ENCODE measurements at regions not wholly inside any gene's neighbourhood (a gene's known extent, or its start where the extent isn't known, plus 50 kb on each side); places are given as distances from the start of the nearest gene placed in this dataset.
"Not testable (repeated sequence)": the region's sequence is repeated elsewhere in the genome, so short reads cannot be mapped to it uniquely, and the experiment has no call there.

GRCh38 chr11:95641495-95641894, 148.1 kb downstream of the FAM76B start:
- no peak for DNase-seq

GRCh38 chr11:95638501-95638900, 151.1 kb downstream of the FAM76B start:
- DNase-seq = no peak

GRCh38 chr11:95625164-95625900, 164.2 kb downstream of the FAM76B start:
- no peak for DNase-seq

GRCh38 chr11:95616256-95616804, 173.3 kb downstream of the FAM76B start:
- no peak for DNase-seq

- DNase-seq = no peak
Measured at GRCh38 chr11:95611827-95612226, 177.8 kb downstream of the FAM76B start.

GRCh38 chr11:95610185-95610584, 179.4 kb downstream of the FAM76B start:
- not testable (repeated sequence) for DNase-seq

GRCh38 chr11:95608093-95608492, 181.5 kb downstream of the FAM76B start:
- DNase-seq = no peak

- no peak for DNase-seq
Measured at GRCh38 chr11:95606824-95607223, 182.8 kb downstream of the FAM76B start.

- no peak for DNase-seq
Measured at GRCh38 chr11:95605271-95605940, 184.2 kb downstream of the FAM76B start.

- DNase-seq = no peak
Measured at GRCh38 chr11:95599959-95600586, 189.5 kb downstream of the FAM76B start.

GRCh38 chr11:95595973-95596489, 193.6 kb downstream of the FAM76B start:
- DNase-seq = no peak

- no peak for DNase-seq
Measured at GRCh38 chr11:95595541-95595940, 194.0 kb downstream of the FAM76B start.

GRCh38 chr11:95593111-95593510, 196.5 kb downstream of the FAM76B start:
- DNase-seq = no peak

- DNase-seq = no peak
Measured at GRCh38 chr11:95592471-95592870, 197.1 kb downstream of the FAM76B start.

- DNase-seq = no peak
Measured at GRCh38 chr11:95589893-95590612, 199.5 kb downstream of the FAM76B start.

- no peak for DNase-seq
Measured at GRCh38 chr11:95588821-95589220, 200.8 kb downstream of the FAM76B start.

GRCh38 chr11:95586661-95587060, 202.9 kb downstream of the FAM76B start:
- no peak for DNase-seq

GRCh38 chr11:95586155-95586554, 203.4 kb downstream of the FAM76B start:
- no peak for DNase-seq

- no peak for DNase-seq
Measured at GRCh38 chr11:95585752-95586077, 203.9 kb downstream of the FAM76B start.

- DNase-seq = no peak
Measured at GRCh38 chr11:95585069-95585751, 204.4 kb downstream of the FAM76B start.

- DNase-seq = no peak
Measured at GRCh38 chr11:95584589-95584988, 205.0 kb downstream of the FAM76B start.

- DNase-seq = no peak
Measured at GRCh38 chr11:95584180-95584579, 205.4 kb downstream of the FAM76B start.
